ENCODE measurements at regions not wholly inside any gene's neighbourhood (a gene's known extent, or its start where the extent isn't known, plus 50 kb on each side); places are given as distances from the start of the nearest gene placed in this dataset.
A peak's percentile ranks its signal among the peaks of the same experiment; 100 is the strongest.

- in situ Hi-C loops (cut with HindIII; ENCODE audit: low pct_ligation_motif_present, low sequenced_read_pairs), result no loop called here
- TF ChIP-seq CTCF (IDR thresholded peaks at IDR 0.05; ENCODE audit: low read depth, low read length, missing control alignments), result no peak
- no peaks in the 10 kb centered on the region for H3K27me3 ChIP-seq (replicated peaks)
Observed at GRCh38 chr1:56050911-56051310, 528.5 kb downstream of the PLPP3 start.

GRCh38 chr1:56045477-56045876 lies 533.9 kb downstream of the PLPP3 start:
- no peaks in the 10 kb centered on the region for H3K27me3 ChIP-seq (replicated peaks)
- no peak for TF ChIP-seq CTCF (IDR thresholded peaks at IDR 0.05; ENCODE audit: low read depth, low read length, missing control alignments)
- in situ Hi-C loops (cut with HindIII; ENCODE audit: low pct_ligation_motif_present, low sequenced_read_pairs), result no loop called here
- no peak overlapping the region for H3K27ac ChIP-seq
- H3K4me3 ChIP-seq (ENCODE audit: low read depth, low read length), result no peak overlapping the region
- DNase-seq, result no peak
- no peaks in the 10 kb centered on the region for H3K36me3 ChIP-seq (replicated peaks)

More at GRCh38 chr1:56050911-56051310, 528.5 kb downstream of the PLPP3 start:
- Histone ChIP-seq H3K27ac (no peak overlapping the region), H3K4me3 (ENCODE audit: low read depth, low read length) (no peak overlapping the region), H3K36me3 (replicated peaks) (no peaks in the 10 kb centered on the region)
- DNase-seq, result no peak

GRCh38 chr1:56045062-56045461 lies 534.3 kb downstream of the PLPP3 start:
- no peak for DNase-seq
- Histone ChIP-seq H3K27me3 (replicated peaks) (no peaks in the 10 kb centered on the region), H3K27ac (no peak overlapping the region), H3K36me3 (replicated peaks) (no peaks in the 10 kb centered on the region), H3K4me3 (ENCODE audit: low read depth, low read length) (no peak overlapping the region)
- TF ChIP-seq CTCF (IDR thresholded peaks at IDR 0.05; ENCODE audit: low read depth, low read length, missing control alignments), result no peak
- in situ Hi-C loops (cut with HindIII; ENCODE audit: low pct_ligation_motif_present, low sequenced_read_pairs), result no loop called here

GRCh38 chr1:56036479-56036878 lies 542.9 kb downstream of the PLPP3 start:
- Histone ChIP-seq H3K27me3 (replicated peaks) (no peaks in the 10 kb centered on the region), H3K4me3 (ENCODE audit: low read depth, low read length) (no peak overlapping the region), H3K36me3 (replicated peaks) (no peaks in the 10 kb centered on the region), H3K27ac (no peak overlapping the region)
- no peak for TF ChIP-seq CTCF (IDR thresholded peaks at IDR 0.05; ENCODE audit: low read depth, low read length, missing control alignments)
- in situ Hi-C loops (cut with HindIII; ENCODE audit: low pct_ligation_motif_present, low sequenced_read_pairs), result no loop called here
- no peak for DNase-seq

- DNase-seq, result no peak
- Histone ChIP-seq H3K4me3 (ENCODE audit: low read depth, low read length) (no peak overlapping the region), H3K27me3 (replicated peaks) (no peaks in the 10 kb centered on the region), H3K27ac (no peak overlapping the region), H3K36me3 (replicated peaks) (no peaks in the 10 kb centered on the region)
- no peak for TF ChIP-seq CTCF (IDR thresholded peaks at IDR 0.05; ENCODE audit: low read depth, low read length, missing control alignments)
- in situ Hi-C loops (cut with HindIII; ENCODE audit: low pct_ligation_motif_present, low sequenced_read_pairs), result no loop called here
Observed at GRCh38 chr1:56034847-56035481, 544.4 kb downstream of the PLPP3 start.

- no peak overlapping the region for H3K4me3 ChIP-seq (ENCODE audit: low read depth, low read length)
- no peaks in the 10 kb centered on the region for H3K27me3 ChIP-seq (replicated peaks)
- peak; percentile 17 for DNase-seq
- no peak for TF ChIP-seq CTCF (IDR thresholded peaks at IDR 0.05; ENCODE audit: low read depth, low read length, missing control alignments)
- in situ Hi-C loops (cut with HindIII; ENCODE audit: low pct_ligation_motif_present, low sequenced_read_pairs), result no loop called here
- H3K36me3 ChIP-seq (replicated peaks), result no peaks in the 10 kb centered on the region
- H3K27ac ChIP-seq, result no peak overlapping the region
Observed at GRCh38 chr1:56034222-56034621, 545.1 kb downstream of the PLPP3 start.
